Activated CD8-positive, alpha-beta memory T cell treated with anti-CD3 and anti-CD28 coated beads, Interleukin-2, amount 10 ng/mL, durations not matched to agents 7 days and 5 days (primary cell): ENCODE measurements at regions not wholly inside any gene's neighbourhood (a gene's known extent, or its start where the extent isn't known, plus 50 kb on each side); places are given as distances from the start of the nearest gene placed in this dataset.

ENCODE experiments used
- ATAC-seq: fragments of 150-1000 bp; cut with Tn5 transposase; one replicate; pipeline ENCODE4 v1.10.0; 2021; ENCODE audit warnings: moderate library complexity
- CTCF ChIA-PET: fragments of 350-600 bp; sonication (Branson Sonifier 250); formaldehyde crosslinking; loops from one replicate; lab custom pipeline; 2021; ENCODE audit warnings: antibody characterized with exemption; lab: Charles Lee
- DNase-seq: peaks from one replicate; pipeline ENCODE4 v3.0.0-alpha.2; 2020
- H3K27ac Mint-ChIP-seq: one replicate; pipeline ENCODE4 v1.8.0; 2021; ENCODE audit warnings: mild to moderate bottlenecking, mixed read lengths
- H3K27me3 Mint-ChIP-seq: one replicate; pipeline ENCODE4 v1.8.0; 2021; ENCODE audit warnings: mixed read lengths
- H3K36me3 Mint-ChIP-seq: one replicate; pipeline ENCODE4 v1.8.0; 2021; ENCODE audit warnings: mild to moderate bottlenecking, mixed read lengths
- H3K4me1 Mint-ChIP-seq: one replicate; pipeline ENCODE4 v1.8.0; 2021; ENCODE audit warnings: mixed read lengths
- H3K4me3 Mint-ChIP-seq: one replicate; pipeline ENCODE4 v1.8.0; 2021; ENCODE audit warnings: mild to moderate bottlenecking, moderate library complexity, mixed read lengths
- H3K9me3 Mint-ChIP-seq: one replicate; pipeline ENCODE4 v1.8.0; 2022; ENCODE audit warnings: low read depth, mixed read lengths

- H3K36me3 Mint-ChIP-seq = no peaks in the 10 kb centered on the region
- H3K27ac Mint-ChIP-seq = no peak overlapping the region
- H3K4me3 Mint-ChIP-seq = no peak overlapping the region
- H3K4me1 Mint-ChIP-seq = peaks cover 2% of the 10 kb centered on the region
- H3K27me3 Mint-ChIP-seq = no peaks in the 10 kb centered on the region
- ATAC-seq = no peak
- no peaks in the 10 kb centered on the region for H3K9me3 Mint-ChIP-seq
- no peak for DNase-seq
- CTCF ChIA-PET = no interaction called here
Observed at GRCh38 chr2:160931531-160931930, 228.7 kb upstream of the TANK start.

GRCh38 chr2:160932960-160933359, 227.3 kb upstream of the TANK start:
- Mint-ChIP-seq H3K36me3 (no peaks in the 10 kb centered on the region), H3K4me3 (no peak overlapping the region), H3K27me3 (no peaks in the 10 kb centered on the region), H3K9me3 (no peaks in the 10 kb centered on the region), H3K27ac (no peak overlapping the region), H3K4me1 (peaks cover 2% of the 10 kb centered on the region)
- DNase-seq (no peak), ATAC-seq (no peak)
- CTCF ChIA-PET = interaction anchor here (1.6 kb wide), 1 partner anchor 10 kb away, joined by 3 read pairs; no protein-coding TSS in a partner anchor

- no peak for ATAC-seq
- no peaks in the 10 kb centered on the region for H3K9me3 Mint-ChIP-seq
Observed at GRCh38 chr2:160934263-160934662, 226.0 kb upstream of the TANK start.

GRCh38 chr2:160934991-160935390, 225.2 kb upstream of the TANK start:
- CTCF ChIA-PET = no interaction called here
- Mint-ChIP-seq H3K4me3 (no peak overlapping the region), H3K27me3 (no peaks in the 10 kb centered on the region), H3K36me3 (no peaks in the 10 kb centered on the region), H3K27ac (no peak overlapping the region), H3K4me1 (no peaks in the 10 kb centered on the region), H3K9me3 (no peaks in the 10 kb centered on the region)
- no peak for ATAC-seq
- DNase-seq = no peak

More at GRCh38 chr2:160934263-160934662, 226.0 kb upstream of the TANK start:
- H3K4me1 Mint-ChIP-seq = no peaks in the 10 kb centered on the region
- no peaks in the 10 kb centered on the region for H3K27me3 Mint-ChIP-seq
- CTCF ChIA-PET = no interaction called here
- DNase-seq = no peak
- H3K36me3 Mint-ChIP-seq = no peaks in the 10 kb centered on the region
- H3K4me3 Mint-ChIP-seq = no peak overlapping the region
- H3K27ac Mint-ChIP-seq = no peak overlapping the region

- DNase-seq (no peak), ATAC-seq (no peak)
- no peak overlapping the region for H3K4me3 Mint-ChIP-seq
- H3K27me3 Mint-ChIP-seq = no peaks in the 10 kb centered on the region
- H3K27ac Mint-ChIP-seq = no peak overlapping the region
- H3K9me3 Mint-ChIP-seq = no peaks in the 10 kb centered on the region
- H3K4me1 Mint-ChIP-seq = peaks cover 4% of the 10 kb centered on the region
- CTCF ChIA-PET = no interaction called here
- no peaks in the 10 kb centered on the region for H3K36me3 Mint-ChIP-seq
Observed at GRCh38 chr2:160936044-160936806, 224.0 kb upstream of the TANK start.

- no peak for ATAC-seq
- no peak overlapping the region for H3K27ac Mint-ChIP-seq
- H3K4me3 Mint-ChIP-seq = no peak overlapping the region
- no peak for DNase-seq
- H3K4me1 Mint-ChIP-seq = peaks cover 4% of the 10 kb centered on the region
- H3K27me3 Mint-ChIP-seq = no peaks in the 10 kb centered on the region
- H3K9me3 Mint-ChIP-seq = no peaks in the 10 kb centered on the region
- CTCF ChIA-PET = no interaction called here
- no peaks in the 10 kb centered on the region for H3K36me3 Mint-ChIP-seq
Observed at GRCh38 chr2:160940271-160940670, 220.0 kb upstream of the TANK start.

GRCh38 chr2:160940699-160941098, 219.5 kb upstream of the TANK start:
- H3K27me3 Mint-ChIP-seq = no peaks in the 10 kb centered on the region

GRCh38 chr2:160941290-160941846, 218.9 kb upstream of the TANK start:
- Mint-ChIP-seq H3K9me3 (no peaks in the 10 kb centered on the region), H3K4me1 (peaks cover 4% of the 10 kb centered on the region), H3K36me3 (no peaks in the 10 kb centered on the region), H3K4me3 (no peak overlapping the region), H3K27me3 (no peaks in the 10 kb centered on the region), H3K27ac (no peak overlapping the region)
- ATAC-seq (no peak), DNase-seq (no peak)
- CTCF ChIA-PET = interaction anchor here (0.6 kb wide), 1 partner anchor 1256 kb away, joined by 3 read pairs; no protein-coding TSS in a partner anchor

More at GRCh38 chr2:160940699-160941098, 219.5 kb upstream of the TANK start:
- CTCF ChIA-PET = no interaction called here
- Mint-ChIP-seq H3K4me1 (peaks cover 4% of the 10 kb centered on the region), H3K9me3 (no peaks in the 10 kb centered on the region), H3K36me3 (no peaks in the 10 kb centered on the region), H3K27ac (no peak overlapping the region), H3K4me3 (no peak overlapping the region)
- ATAC-seq = no peak
- DNase-seq = no peak

GRCh38 chr2:160942476-160943142, 217.6 kb upstream of the TANK start:
- Mint-ChIP-seq H3K36me3 (no peaks in the 10 kb centered on the region), H3K27ac (no peak overlapping the region), H3K9me3 (no peaks in the 10 kb centered on the region), H3K27me3 (no peaks in the 10 kb centered on the region), H3K4me3 (no peak overlapping the region), H3K4me1 (peaks cover 4% of the 10 kb centered on the region)
- CTCF ChIA-PET = interaction anchor here (1.0 kb wide), 1 partner anchor 9 kb away, joined by 3 read pairs; no protein-coding TSS in a partner anchor
- ATAC-seq = no peak
- no peak for DNase-seq

- CTCF ChIA-PET = interaction anchor here (1.0 kb wide), 1 partner anchor 10 kb away, joined by 3 read pairs; no protein-coding TSS in a partner anchor
- no peaks in the 10 kb centered on the region for H3K36me3 Mint-ChIP-seq
- no peaks in the 10 kb centered on the region for H3K27me3 Mint-ChIP-seq
Observed at GRCh38 chr2:160943414-160943813, 216.8 kb upstream of the TANK start.

GRCh38 chr2:160952464-160953254, 207.6 kb upstream of the TANK start:
- Mint-ChIP-seq H3K4me1 (no peaks in the 10 kb centered on the region), H3K9me3 (no peaks in the 10 kb centered on the region), H3K4me3 (no peak overlapping the region), H3K36me3 (no peaks in the 10 kb centered on the region), H3K27me3 (peaks cover 6% of the 10 kb centered on the region), H3K27ac (no peak overlapping the region)
- CTCF ChIA-PET = interaction anchor here (0.9 to 1.5 kb wide), 2 partner anchors 8 to 683 kb away, joined by 3 read pairs; no protein-coding TSS in a partner anchor
- DNase-seq (no peak), ATAC-seq (no peak)

More at GRCh38 chr2:160943414-160943813, 216.8 kb upstream of the TANK start:
- Mint-ChIP-seq H3K27ac (no peak overlapping the region), H3K4me3 (no peak overlapping the region), H3K9me3 (no peaks in the 10 kb centered on the region), H3K4me1 (peaks cover 4% of the 10 kb centered on the region)
- no peak for DNase-seq
- no peak for ATAC-seq

- H3K27me3 Mint-ChIP-seq = peaks cover 6% of the 10 kb centered on the region
- no peak overlapping the region for H3K4me3 Mint-ChIP-seq
- H3K27ac Mint-ChIP-seq = no peak overlapping the region
- no peaks in the 10 kb centered on the region for H3K36me3 Mint-ChIP-seq
- CTCF ChIA-PET = no interaction called here
- H3K4me1 Mint-ChIP-seq = no peaks in the 10 kb centered on the region
- no peaks in the 10 kb centered on the region for H3K9me3 Mint-ChIP-seq
- ATAC-seq (no peak), DNase-seq (no peak)
Observed at GRCh38 chr2:160955578-160955977, 204.7 kb upstream of the TANK start.

GRCh38 chr2:160956243-160956802, 203.9 kb upstream of the TANK start:
- H3K36me3 Mint-ChIP-seq = no peaks in the 10 kb centered on the region
- ATAC-seq (no peak), DNase-seq (no peak)
- H3K4me3 Mint-ChIP-seq = no peak overlapping the region
- no peaks in the 10 kb centered on the region for H3K4me1 Mint-ChIP-seq
- peaks cover 6% of the 10 kb centered on the region for H3K27me3 Mint-ChIP-seq
- no peaks in the 10 kb centered on the region for H3K9me3 Mint-ChIP-seq
- CTCF ChIA-PET = interaction anchor here (0.8 kb wide), 1 partner anchor 603 kb away, joined by 3 read pairs; no protein-coding TSS in a partner anchor
- H3K27ac Mint-ChIP-seq = no peak overlapping the region
